AG04450 (cell line): ENCODE measurements at regions not wholly inside any gene's neighbourhood (a gene's known extent, or its start where the extent isn't known, plus 50 kb on each side); places are given as distances from the start of the nearest gene placed in this dataset.

ENCODE experiments used
- CTCF ChIA-PET: fragments of 300-600, 350-600 bp; formaldehyde crosslinking; extraction: SDS; loops from one replicate; lab custom pipeline; 2022; ENCODE audit warnings: antibody characterized with exemption, inconsistent platforms; lab: Charles Lee
- POLR2A ChIA-PET: fragments of 350-600 bp; formaldehyde crosslinking; extraction: SDS; loops from one replicate; lab custom pipeline; 2021; ENCODE audit warnings: antibody characterized with exemption, inconsistent platforms; lab: Yijun Ruan, JAX
- DNase-seq: peaks from one replicate; pipeline ENCODE4 v3.0.0-alpha.2; 2011; ENCODE audit warnings: low read depth, low spot score
- H3K27ac ChIP-seq: one replicate; pipeline ENCODE4 v1.5.1; 2012; ENCODE audit warnings: low read depth, low read length, control low read depth
- H3K27me3 ChIP-seq: one replicate; pipeline ENCODE4 v1.6.0; 2012; ENCODE audit warnings: low read length; ENCODE audit not compliant: control insufficient read depth, insufficient read depth
- H3K4me3 ChIP-seq: 2 replicates; pipeline ENCODE4 v1.5.1; 2011; ENCODE audit warnings: mild to moderate bottlenecking, low read depth, low read length, control low read depth
- H3K9me3 ChIP-seq: 2 replicates; pipeline ENCODE4 v1.5.1; 2012; ENCODE audit warnings: low read length; ENCODE audit not compliant: control insufficient read depth, insufficient read depth
- CTCF ChIP-seq: IDR thresholded peaks from 2 replicates; pipeline ENCODE4 v1.5.1; 2011; ENCODE audit warnings: low read depth, low read length, control low read depth, inconsistent platforms

GRCh38 chr12:131535779-131536178 lies 175.1 kb upstream of the SFSWAP start:
- H3K9me3 ChIP-seq: peaks cover 28% of the 10 kb centered on the region
- no peaks in the 10 kb centered on the region for H3K27me3 ChIP-seq
- no peak for DNase-seq
- ChIA-PET POLR2A (no interaction called here), CTCF (no interaction called here)
- no peak overlapping the region for H3K27ac ChIP-seq
- no peak for TF ChIP-seq CTCF
- H3K4me3 ChIP-seq: no peak overlapping the region

GRCh38 chr12:131536337-131536736 lies 174.6 kb upstream of the SFSWAP start:
- Histone ChIP-seq H3K4me3 (no peak overlapping the region), H3K27ac (no peak overlapping the region), H3K9me3 (peaks cover 30% of the 10 kb centered on the region), H3K27me3 (no peaks in the 10 kb centered on the region)
- no peak for TF ChIP-seq CTCF
- ChIA-PET CTCF (no interaction called here), POLR2A (no interaction called here)
- DNase-seq: no peak

GRCh38 chr12:131536766-131537165 lies 174.1 kb upstream of the SFSWAP start:
- Histone ChIP-seq H3K9me3 (peaks cover 30% of the 10 kb centered on the region), H3K4me3 (no peak overlapping the region), H3K27me3 (no peaks in the 10 kb centered on the region), H3K27ac (no peak overlapping the region)
- no peak for DNase-seq
- ChIA-PET CTCF (no interaction called here), POLR2A (no interaction called here)
- TF ChIP-seq CTCF: no peak

GRCh38 chr12:131537267-131537958 lies 173.5 kb upstream of the SFSWAP start:
- Histone ChIP-seq H3K27ac (no peak overlapping the region), H3K27me3 (no peaks in the 10 kb centered on the region), H3K4me3 (no peak overlapping the region), H3K9me3 (peaks cover 34% of the 10 kb centered on the region)
- no peak for DNase-seq
- TF ChIP-seq CTCF: no peak
- POLR2A ChIA-PET: no interaction called here
- CTCF ChIA-PET: no interaction called here

GRCh38 chr12:131539381-131539780 lies 171.5 kb upstream of the SFSWAP start:
- CTCF ChIA-PET: no interaction called here
- DNase-seq: no peak
- POLR2A ChIA-PET: no interaction called here
- no peak overlapping the region for H3K4me3 ChIP-seq
- no peak for TF ChIP-seq CTCF
- no peaks in the 10 kb centered on the region for H3K27me3 ChIP-seq
- no peak overlapping the region for H3K27ac ChIP-seq
- peaks cover 40% of the 10 kb centered on the region for H3K9me3 ChIP-seq
